Umbilical cord (tissue), 1 donor: ENCODE measurements at regions not wholly inside any gene's neighbourhood (a gene's known extent, or its start where the extent isn't known, plus 50 kb on each side); places are given as distances from the start of the nearest gene placed in this dataset.
"Not testable (repeated sequence)": the region's sequence is repeated elsewhere in the genome, so short reads cannot be mapped to it uniquely, and the experiment has no call there.

Experiments used
- DNase-seq: peaks from one replicate; pipeline ENCODE4 v3.0.0-alpha.2; 2015; ENCODE audit warnings: low spot score

GRCh38 chr14:81738946-81739659 is 205.4 kb upstream of the SEL1L start:
- no peak for DNase-seq

- no peak for DNase-seq
Measured at GRCh38 chr14:81743605-81744004, 210.0 kb upstream of the SEL1L start.

GRCh38 chr14:81751198-81751597 is 217.5 kb upstream of the SEL1L start:
- no peak for DNase-seq

GRCh38 chr14:81759541-81759940 is 225.9 kb upstream of the SEL1L start:
- DNase-seq: no peak

- no peak for DNase-seq
Measured at GRCh38 chr14:81765651-81766275, 232.1 kb upstream of the SEL1L start.

- DNase-seq: no peak
Measured at GRCh38 chr14:81766321-81766915, 232.8 kb upstream of the SEL1L start.

GRCh38 chr14:81767266-81767995 is 233.8 kb upstream of the SEL1L start:
- no peak for DNase-seq

GRCh38 chr14:81771651-81772275 is 238.1 kb upstream of the SEL1L start:
- no peak for DNase-seq

- DNase-seq: no peak
Measured at GRCh38 chr14:81772381-81772780, 238.7 kb upstream of the SEL1L start.

GRCh38 chr14:81776531-81776930 is 242.9 kb upstream of the SEL1L start:
- no peak for DNase-seq

- not testable (repeated sequence) for DNase-seq
Measured at GRCh38 chr14:81781798-81782197, 248.1 kb upstream of the SEL1L start.

GRCh38 chr14:81784084-81784483 is 250.4 kb upstream of the SEL1L start:
- DNase-seq: no peak

GRCh38 chr14:81797315-81797714 is 263.7 kb upstream of the SEL1L start:
- DNase-seq: peak; percentile 65

GRCh38 chr14:81801921-81802320 is 268.3 kb upstream of the SEL1L start:
- DNase-seq: peak; percentile 88

GRCh38 chr14:81802341-81802740 is 268.7 kb upstream of the SEL1L start:
- DNase-seq: no peak

GRCh38 chr14:81805785-81806184 is 272.1 kb upstream of the SEL1L start:
- DNase-seq: peak; percentile 29

- no peak for DNase-seq
Measured at GRCh38 chr14:81811705-81812269, 278.1 kb upstream of the SEL1L start.

GRCh38 chr14:81818271-81818670 is 284.6 kb upstream of the SEL1L start:
- no peak for DNase-seq

- DNase-seq: no peak
Measured at GRCh38 chr14:81819344-81819743, 285.7 kb upstream of the SEL1L start.

GRCh38 chr14:81819910-81820309 is 286.3 kb upstream of the SEL1L start:
- no peak for DNase-seq

- DNase-seq: no peak
Measured at GRCh38 chr14:81826081-81826480, 292.4 kb upstream of the SEL1L start.

GRCh38 chr14:81829447-81829846 is 295.8 kb upstream of the SEL1L start:
- DNase-seq: no peak
